Transverse colon (tissue), 4 donors: ENCODE measurements at regions not wholly inside any gene's neighbourhood (a gene's known extent, or its start where the extent isn't known, plus 50 kb on each side); places are given as distances from the start of the nearest gene placed in this dataset.

ENCODE experiments used
- CTCF ChIP-seq, 5 experiments: fragments of 200-600 bp in 3 of 5; fragments of 450-650 bp in 2 of 5; sonication (generic) in 3 of 5; IDR thresholded peaks; 1 replicate in 2 of 5; 2 replicates in 3 of 5; pipeline ENCODE4 v1.5.1; 2016 to 2017; ENCODE audit warnings: antibody characterized with exemption in 5 of 5, inconsistent platforms in 3 of 5, mild to moderate bottlenecking in 2 of 5, moderate library complexity in 1 of 5
- POLR2A ChIP-seq: fragments of 450-650 bp; IDR thresholded peaks from one replicate; pipeline ENCODE4 v1.6.1; 2016; ENCODE audit warnings: antibody characterized with exemption, mild to moderate bottlenecking, moderate library complexity
- POLR2AphosphoS5 ChIP-seq, 3 donors: sonication (generic); formaldehyde crosslinking; IDR thresholded peaks; one replicate each; pipeline ENCODE4 v1.6.1; 2016; ENCODE audit warnings: antibody characterized with exemption in 3 of 3

- TF ChIP-seq CTCF (IDR thresholded peaks at IDR 0.05) (no peak), POLR2AphosphoS5 (IDR thresholded peaks at IDR 0.05) (no peak), POLR2A (no peak)
Measured at GRCh38 chr5:106957336-106957735, 713.4 kb downstream of the EFNA5 start.
